MCF 10A (cell line): ENCODE measurements at regions not wholly inside any gene's neighbourhood (a gene's known extent, or its start where the extent isn't known, plus 50 kb on each side); places are given as distances from the start of the nearest gene placed in this dataset.

Experiments
- BruUV-seq: library from RNA; stranded (reverse); fragments of 400-500 nt; replicated peaks from 2 replicates; lab custom pipeline; 2021; lab: Mats Ljungman, UMichigan
- CTCF ChIA-PET: fragments of 300-600 bp; sonication (Branson Sonifier 250); formaldehyde crosslinking; extraction: SDS; loops from one replicate; lab custom pipeline; 2021; ENCODE audit warnings: antibody characterized with exemption, inconsistent platforms; lab: Yijun Ruan, JAX
- POLR2A ChIA-PET: fragments of 300-600, 350-650 bp; sonication (Branson Sonifier 250); formaldehyde crosslinking; extraction: SDS; loops from one replicate; lab custom pipeline; 2020; ENCODE audit warnings: antibody characterized with exemption, inconsistent platforms; lab: Yijun Ruan, JAX
- DNase-seq: peaks from one replicate; pipeline ENCODE4 v3.0.0-alpha.2; 2018; ENCODE audit not compliant: unreplicated experiment
- H3K27ac Mint-ChIP-seq: one replicate; pipeline ENCODE4 v1.8.0; 2022; ENCODE audit warnings: mild to moderate bottlenecking, low read depth, mixed read lengths; ENCODE audit not compliant: unreplicated experiment
- H3K27me3 Mint-ChIP-seq: one replicate; pipeline ENCODE4 v1.8.0; 2022; ENCODE audit warnings: mixed read lengths; ENCODE audit not compliant: insufficient read depth, unreplicated experiment
- H3K36me3 Mint-ChIP-seq: one replicate; pipeline ENCODE4 v1.8.0; 2022; ENCODE audit warnings: mild to moderate bottlenecking, moderate library complexity, mixed read lengths; ENCODE audit not compliant: insufficient read depth, unreplicated experiment
- H3K4me1 Mint-ChIP-seq: one replicate; pipeline ENCODE4 v1.8.0; 2022; ENCODE audit warnings: mixed read lengths; ENCODE audit not compliant: insufficient read depth, unreplicated experiment
- H3K4me3 Mint-ChIP-seq: one replicate; pipeline ENCODE4 v1.8.0; 2022; ENCODE audit warnings: mild to moderate bottlenecking, moderate library complexity, mixed read lengths; ENCODE audit not compliant: unreplicated experiment
- H3K9me3 Mint-ChIP-seq: one replicate; pipeline ENCODE4 v1.8.0; 2022; ENCODE audit warnings: mixed read lengths; ENCODE audit not compliant: unreplicated experiment
- intact Hi-C: fragments of 100-400 bp; cut with micrococcal nuclease; formaldehyde crosslinking; loops from 2 replicates; pipeline ENCODE4 v1.14.1; 2022
- TF ChIP-seq, protein P1 (sequence below): fragments of 200-600 bp; IDR thresholded peaks from one replicate; pipeline ENCODE4 v1.8.0; 2022; ENCODE audit warnings: antibody characterized with exemption, mild to moderate bottlenecking; ENCODE audit not compliant: unreplicated experiment

GRCh38 chrX:146385529-146385928, 424.0 kb upstream of the CXorf51B start:
- peaks cover 23% of the 10 kb centered on the region for H3K9me3 Mint-ChIP-seq
- CTCF ChIA-PET: no interaction called here
- no peaks in the 10 kb centered on the region for H3K4me1 Mint-ChIP-seq
- intact Hi-C loops: no loop called here
- POLR2A ChIA-PET: no interaction called here
- no peaks in the 10 kb centered on the region for H3K36me3 Mint-ChIP-seq
- no peak overlapping the region for H3K4me3 Mint-ChIP-seq
- DNase-seq: no peak
- BruUV-seq: no TSS peak
- no peaks in the 10 kb centered on the region for H3K27me3 Mint-ChIP-seq
- TF ChIP-seq, protein P1, sequence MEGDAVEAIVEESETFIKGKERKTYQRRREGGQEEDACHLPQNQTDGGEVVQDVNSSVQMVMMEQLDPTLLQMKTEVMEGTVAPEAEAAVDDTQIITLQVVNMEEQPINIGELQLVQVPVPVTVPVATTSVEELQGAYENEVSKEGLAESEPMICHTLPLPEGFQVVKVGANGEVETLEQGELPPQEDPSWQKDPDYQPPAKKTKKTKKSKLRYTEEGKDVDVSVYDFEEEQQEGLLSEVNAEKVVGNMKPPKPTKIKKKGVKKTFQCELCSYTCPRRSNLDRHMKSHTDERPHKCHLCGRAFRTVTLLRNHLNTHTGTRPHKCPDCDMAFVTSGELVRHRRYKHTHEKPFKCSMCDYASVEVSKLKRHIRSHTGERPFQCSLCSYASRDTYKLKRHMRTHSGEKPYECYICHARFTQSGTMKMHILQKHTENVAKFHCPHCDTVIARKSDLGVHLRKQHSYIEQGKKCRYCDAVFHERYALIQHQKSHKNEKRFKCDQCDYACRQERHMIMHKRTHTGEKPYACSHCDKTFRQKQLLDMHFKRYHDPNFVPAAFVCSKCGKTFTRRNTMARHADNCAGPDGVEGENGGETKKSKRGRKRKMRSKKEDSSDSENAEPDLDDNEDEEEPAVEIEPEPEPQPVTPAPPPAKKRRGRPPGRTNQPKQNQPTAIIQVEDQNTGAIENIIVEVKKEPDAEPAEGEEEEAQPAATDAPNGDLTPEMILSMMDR: no peak
- no peak overlapping the region for H3K27ac Mint-ChIP-seq

- H3K36me3 Mint-ChIP-seq: peaks cover 7% of the 10 kb centered on the region
- no peak overlapping the region for H3K4me3 Mint-ChIP-seq
- H3K4me1 Mint-ChIP-seq: no peaks in the 10 kb centered on the region
- peaks cover 45% of the 10 kb centered on the region for H3K9me3 Mint-ChIP-seq
- CTCF ChIA-PET: no interaction called here
- no peaks in the 10 kb centered on the region for H3K27me3 Mint-ChIP-seq
- TF ChIP-seq, protein P1: no peak
- POLR2A ChIA-PET: no interaction called here
- intact Hi-C loops: no loop called here
- no peak overlapping the region for H3K27ac Mint-ChIP-seq
- peak; percentile 8 for DNase-seq
- no TSS peak for BruUV-seq
Observed at GRCh38 chrX:146396409-146396808, 413.2 kb upstream of the CXorf51B start.

- ChIA-PET POLR2A (no interaction called here), CTCF (no interaction called here)
- no peak overlapping the region for H3K27ac Mint-ChIP-seq
- H3K27me3 Mint-ChIP-seq: no peaks in the 10 kb centered on the region
- BruUV-seq: no TSS peak
- H3K9me3 Mint-ChIP-seq: peaks cover 10% of the 10 kb centered on the region
- intact Hi-C loops: no loop called here
- DNase-seq: no peak
- TF ChIP-seq, protein P1: no peak
- no peak overlapping the region for H3K4me3 Mint-ChIP-seq
- no peaks in the 10 kb centered on the region for H3K36me3 Mint-ChIP-seq
- no peaks in the 10 kb centered on the region for H3K4me1 Mint-ChIP-seq
Observed at GRCh38 chrX:146409528-146409927, 400.0 kb upstream of the CXorf51B start.

DNA sequence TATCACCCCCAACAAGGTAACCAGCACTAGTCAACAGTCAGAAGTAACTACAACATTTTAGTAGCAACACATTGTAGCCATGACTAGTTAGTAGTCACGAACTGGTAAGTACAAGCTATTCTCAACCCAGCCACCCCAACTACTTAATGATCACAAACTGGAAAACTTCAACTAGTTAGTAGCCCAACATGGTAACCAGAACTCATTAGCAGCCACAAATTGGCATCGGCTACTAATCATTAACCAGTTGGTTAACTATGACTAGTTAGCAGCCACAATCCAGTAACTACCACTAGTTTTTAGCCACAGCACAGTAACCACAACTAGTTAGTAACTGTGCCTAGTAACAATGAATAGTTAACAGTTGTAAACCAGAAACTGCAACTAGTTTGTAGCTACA, 385.1 kb upstream of the CXorf51B start:
- TF ChIP-seq, protein P1: no peak
- intact Hi-C loops: no loop called here
- Mint-ChIP-seq H3K36me3 (no peaks in the 10 kb centered on the region), H3K27ac (no peak overlapping the region), H3K4me1 (no peaks in the 10 kb centered on the region), H3K27me3 (no peaks in the 10 kb centered on the region), H3K9me3 (peaks cover 40% of the 10 kb centered on the region), H3K4me3 (no peak overlapping the region)
- ChIA-PET POLR2A (interaction anchor here (1.2 kb wide), 1 partner anchor 9 kb away, joined by 3 read pairs; no protein-coding TSS in a partner anchor), CTCF (interaction anchor here (0.6 kb wide), 1 partner anchor 672 kb away, joined by 3 read pairs; no protein-coding TSS in a partner anchor)
- BruUV-seq: no TSS peak
- DNase-seq: no peak
